GM12878 (cell line): ENCODE measurements at regions not wholly inside any gene's neighbourhood (a gene's known extent, or its start where the extent isn't known, plus 50 kb on each side); places are given as distances from the start of the nearest gene placed in this dataset.

ENCODE experiments used
- ATAC-seq: fragments of 200-7000 bp; cut with Tn5 transposase; 3 replicates; pipeline ENCODE4 v1.9.1; 2020; ENCODE audit warnings: mild to moderate bottlenecking, moderate library complexity
- BruUV-seq: library from RNA; stranded (reverse); fragments of 400-500 nt; replicated peaks from 2 replicates; lab custom pipeline; 2021; lab: Mats Ljungman, UMichigan
- CTCF ChIA-PET: fragments of 300-600 bp; sonication (Branson Sonifier 250); formaldehyde crosslinking; extraction: SDS; loops from one replicate; lab custom pipeline; 2021; ENCODE audit warnings: inconsistent platforms; lab: Yijun Ruan, JAX
- POLR2A ChIA-PET: fragments of 350-600 bp; formaldehyde crosslinking; extraction: SDS; loops from one replicate; lab custom pipeline; 2021; ENCODE audit warnings: inconsistent platforms; lab: Charles Lee
- RAD21 ChIA-PET: fragments of 300-600 bp; sonication (Branson Sonifier 250); formaldehyde crosslinking; loops from one replicate; lab custom pipeline; 2023; ENCODE audit warnings: antibody characterized with exemption; ENCODE audit not compliant: unreplicated experiment; lab: Charles Lee
- SMC1A ChIA-PET: fragments of 300-600 bp; sonication (Branson Sonifier 250); formaldehyde crosslinking; loops from one replicate; lab custom pipeline; 2023; ENCODE audit not compliant: unreplicated experiment, uncharacterized antibody; lab: Charles Lee
- DNase-seq: peaks from one replicate; pipeline ENCODE4 v3.0.0-alpha.2; 2011; ENCODE audit warnings: low read depth, low spot score
- FAIRE-seq: peaks from 3 replicates; lab custom pipeline; 2011; peaks lifted over from hg19 to GRCh38; lab: Jason Lieb, UNC
- H2AFZ ChIP-seq: 2 replicates; pipeline ENCODE4 v1.6.0; 2011; ENCODE audit warnings: low read depth, low read length, control low read depth; ENCODE audit not compliant: control insufficient read depth
- H3K27ac ChIP-seq: 2 replicates; pipeline ENCODE4 v1.5.1; 2011; ENCODE audit warnings: control low read depth; ENCODE audit not compliant: control insufficient read depth, insufficient read depth
- H3K27me3 ChIP-seq, 2 experiments: replicated peaks in 1 of 2; 2 replicates each; pipeline versions ENCODE4 v1.6.0 to v1.6.1; 2011; ENCODE audit warnings: low read length in 1 of 2; ENCODE audit not compliant: control insufficient read depth in 2 of 2, insufficient read depth in 2 of 2
- H3K36me3 ChIP-seq, 2 experiments: 2 replicates each; pipeline ENCODE4 v1.5.1; 2011; ENCODE audit warnings: low read length in 1 of 2; ENCODE audit not compliant: control insufficient read depth in 2 of 2, insufficient read depth in 2 of 2
- H3K4me1 ChIP-seq: 2 replicates; pipeline ENCODE4 v1.6.1; 2011; ENCODE audit warnings: mild to moderate bottlenecking, low read length, moderate library complexity, mixed read lengths; ENCODE audit not compliant: control insufficient read depth, insufficient read depth
- H3K4me2 ChIP-seq: 2 replicates; pipeline ENCODE4 v1.6.0; 2011; ENCODE audit warnings: control low read depth; ENCODE audit not compliant: control insufficient read depth, insufficient read depth
- H3K4me3 ChIP-seq: fragments of 200-600 bp; sonication (generic); 2 replicates; pipeline ENCODE4 v1.5.1; 2016
- H3K79me2 ChIP-seq: 2 replicates; pipeline ENCODE4 v1.6.0; 2011; ENCODE audit warnings: low read length; ENCODE audit not compliant: control insufficient read depth, insufficient read depth
- H3K9ac ChIP-seq: 2 replicates; pipeline ENCODE4 v1.8.0; 2011; ENCODE audit warnings: low read length, control low read depth, mixed read lengths; ENCODE audit not compliant: control insufficient read depth, insufficient read depth
- H3K9me3 ChIP-seq: replicated peaks from 3 replicates; pipeline ENCODE4 v1.5.1; 2011; ENCODE audit warnings: mild to moderate bottlenecking, low read length; ENCODE audit not compliant: control insufficient read depth, insufficient read depth
- H4K20me1 ChIP-seq: 2 replicates; pipeline ENCODE4 v1.6.0; 2011; ENCODE audit not compliant: control insufficient read depth, insufficient read depth
- CEBPB ChIP-seq, 2 experiments: fragments of 150-350 bp in 1 of 2; IDR thresholded peaks; 2 replicates each; pipeline ENCODE4 v1.6.1; 2012 to 2014; ENCODE audit warnings: low read depth in 2 of 2, low read length in 2 of 2, borderline replicate concordance in 1 of 2, inconsistent platforms in 1 of 2
- CREB1 ChIP-seq: IDR thresholded peaks from 2 replicates; pipeline ENCODE4 v1.6.1; 2012; ENCODE audit warnings: low read depth, mild to moderate bottlenecking, inconsistent platforms
- E2F8 ChIP-seq: fragments of 450-650 bp; IDR thresholded peaks from 2 replicates; pipeline ENCODE4 v1.6.1; 2018; ENCODE audit warnings: mild to moderate bottlenecking, low read depth, moderate library complexity; ENCODE audit not compliant: partially characterized antibody
- FOXM1 ChIP-seq: IDR thresholded peaks from 2 replicates; pipeline ENCODE4 v1.6.1; 2012; ENCODE audit warnings: low read depth, mild to moderate bottlenecking, inconsistent platforms, low read length, moderate library complexity
- HDAC2 ChIP-seq: fragments of 200-600 bp; sonication (generic); IDR thresholded peaks from 2 replicates; pipeline ENCODE4 v1.6.1; 2017
- PAX5 ChIP-seq: IDR thresholded peaks from 2 replicates; pipeline ENCODE4 v1.6.1; 2011; ENCODE audit warnings: low read depth, low read length, borderline replicate concordance
- RELA ChIP-seq: fragments of 450-650 bp; IDR thresholded peaks from 2 replicates; pipeline ENCODE4 v1.8.0; 2014; ENCODE audit warnings: borderline replicate concordance; ENCODE audit not compliant: partially characterized antibody
- REST ChIP-seq: IDR thresholded peaks from 2 replicates; pipeline ENCODE4 v1.6.1; 2012; ENCODE audit warnings: mild to moderate bottlenecking, low read depth, low read length
- SMARCA5 ChIP-seq: fragments of 450-650 bp; IDR thresholded peaks from 2 replicates; pipeline ENCODE4 v1.6.1; 2017; ENCODE audit warnings: mild to moderate bottlenecking
- SUZ12 ChIP-seq: fragments of 200-600 bp; sonication (generic); IDR thresholded peaks from one replicate; pipeline ENCODE4 v1.6.1; 2018; ENCODE audit warnings: antibody characterized with exemption, mild to moderate bottlenecking; ENCODE audit not compliant: unreplicated experiment
- TCF3 ChIP-seq: IDR thresholded peaks from 2 replicates; pipeline ENCODE4 v1.6.1; 2012; ENCODE audit warnings: low read depth, mild to moderate bottlenecking, low read length, borderline replicate concordance; ENCODE audit not compliant: insufficient read depth
- WRNIP1 ChIP-seq: IDR thresholded peaks from 2 replicates; pipeline ENCODE4 v1.6.1; 2011; ENCODE audit warnings: low read depth, low read length, improper control_type of control experiment, borderline replicate concordance
- ZNF207 ChIP-seq: fragments of 450-650 bp; IDR thresholded peaks from 2 replicates; pipeline ENCODE4 v1.6.1; 2014; ENCODE audit warnings: antibody characterized with exemption, mild to moderate bottlenecking, borderline replicate concordance
- ZNF592 ChIP-seq: fragments of 450-650 bp; IDR thresholded peaks from 2 replicates; pipeline ENCODE4 v1.6.1; 2017; ENCODE audit warnings: mild to moderate bottlenecking, moderate library complexity
- WGBS: methylation state at CpG from one replicate; pipeline ENCODE4 v1.1.6; 2016; ENCODE audit warnings: low lambda C conversion rate; ENCODE audit not compliant: insufficient replicate concordance, insufficient coverage; ENCODE audit errors: missing lambda C conversion rate; 5-methylcytosine and 5-hydroxymethylcytosine counted together
- in situ Hi-C: fragments of 300-500 bp; cut with MboI; formaldehyde crosslinking; loops from 9 replicates; pipeline ENCODE4 v1.14.3; 2018; ENCODE audit warnings: mixed read lengths
- intact Hi-C: fragments of 100-400 bp; cut with micrococcal nuclease; formaldehyde crosslinking; loops from one replicate; pipeline ENCODE4 v1.14.2; 2022; ENCODE audit not compliant: unreplicated experiment

- in situ Hi-C loops (no loop called here), intact Hi-C loops (no loop called here)
- no peak for DNase-seq
- no peaks in the 10 kb centered on the region; a peak in 1 of 4 replicates for H3K27me3 ChIP-seq
- H2AFZ ChIP-seq: no peak overlapping the region
- no TSS peak for BruUV-seq
- H3K4me1 ChIP-seq: no peaks in the 10 kb centered on the region
- WGBS: 95% methylated on average over 2 of the region's 2 CpGs
- no peaks in the 10 kb centered on the region for H3K79me2 ChIP-seq
- TF ChIP-seq PAX5 (no peak), RELA (no peak), ZNF207 (no peak), REST (no peak), FOXM1 (no peak), SMARCA5 (no peak), E2F8 (no peak), TCF3 (no peak), WRNIP1 (no peak), CREB1 (no peak), SUZ12 (no peak), ZNF592 (no peak), CEBPB (IDR thresholded peaks at IDR 0.05; ENCODE audit: borderline replicate concordance in 1 of 2, low read depth in 2 of 2, low read length in 2 of 2) (no peak), HDAC2 (no peak)
- no peaks in the 10 kb centered on the region for H4K20me1 ChIP-seq
- H3K9ac ChIP-seq: no peak overlapping the region
- CTCF ChIA-PET: no interaction called here
- no peak for ATAC-seq
- no peak overlapping the region for H3K4me3 ChIP-seq
- H3K36me3 ChIP-seq: no peaks in the 10 kb centered on the region
- no peak overlapping the region for H3K4me2 ChIP-seq
- RAD21 ChIA-PET: no interaction called here
- no peak overlapping the region for H3K27ac ChIP-seq
- no peaks in the 10 kb centered on the region for H3K9me3 ChIP-seq
- SMC1A ChIA-PET: no interaction called here
- POLR2A ChIA-PET: no interaction called here
- no peak for FAIRE-seq
These were observed 133.7 kb upstream of the SEMA3E start for GRCh38 chr7:83782628-83783027.
